ENCODE measurements at regions not wholly inside any gene's neighbourhood (a gene's known extent, or its start where the extent isn't known, plus 50 kb on each side); places are given as distances from the start of the nearest gene placed in this dataset.

DNA sequence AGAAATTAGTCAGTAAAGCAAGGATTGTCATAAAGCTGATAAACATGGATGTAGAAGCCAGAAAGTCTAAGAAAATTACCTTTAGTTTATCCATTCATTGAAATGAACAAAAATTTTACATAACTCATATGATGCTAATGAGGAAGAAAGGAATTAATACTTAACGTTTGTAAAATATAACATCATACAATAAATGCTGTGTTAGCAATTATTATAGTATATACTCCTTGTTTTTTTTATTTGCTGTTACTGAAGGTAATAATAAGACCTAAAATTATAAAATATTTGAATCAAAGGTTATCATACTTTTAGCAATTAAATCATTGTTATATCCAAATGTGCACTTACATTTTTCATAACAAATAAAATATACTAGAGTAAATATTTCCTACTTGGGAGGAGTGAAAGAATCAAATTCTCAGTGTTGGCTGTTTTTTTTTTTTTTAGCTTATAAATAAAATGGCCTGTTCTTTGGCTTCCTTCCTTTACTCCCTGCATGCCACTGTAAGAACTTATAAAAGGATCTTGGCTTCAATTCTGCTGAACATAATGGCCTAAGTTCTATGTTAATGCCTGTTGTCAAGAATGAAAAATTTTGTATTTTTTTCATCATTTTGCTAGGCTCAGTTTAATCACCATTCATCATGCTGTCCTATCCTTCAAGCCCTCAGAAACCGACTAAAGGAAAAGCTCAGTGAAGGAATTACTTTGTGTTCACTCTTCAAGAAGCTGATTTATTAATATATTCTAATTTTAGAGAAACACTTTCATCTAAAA lies 167.4 kb upstream of the SLITRK1 start:
- no peak for DNase-seq (ENCODE audit: low read depth)

GRCh38 chr13:84044805-84045204 lies 162.5 kb upstream of the SLITRK1 start:
- DNase-seq (ENCODE audit: low read depth): no peak

- no peak for DNase-seq (ENCODE audit: low read depth)
Observed at GRCh38 chr13:84038001-84038400, 155.7 kb upstream of the SLITRK1 start.

DNA sequence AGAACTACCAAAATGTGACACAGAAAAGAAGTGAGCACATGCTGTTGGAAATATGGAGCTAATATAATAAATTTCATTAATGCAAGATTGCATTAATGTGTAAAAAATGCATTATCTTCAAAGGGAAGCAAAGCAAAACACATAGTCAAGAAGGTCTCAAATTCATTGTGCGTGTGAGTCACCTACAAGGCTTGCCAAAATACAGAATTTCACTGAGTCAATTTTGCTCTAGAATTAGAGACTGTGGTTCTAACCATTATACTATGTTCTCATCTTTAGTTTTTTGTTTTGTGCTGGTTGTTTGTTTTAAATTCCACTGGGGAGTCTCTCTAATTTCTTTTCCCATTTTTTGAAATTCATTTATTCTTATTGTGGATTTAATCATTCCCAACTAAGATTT lies 149.8 kb upstream of the SLITRK1 start:
- DNase-seq (ENCODE audit: low read depth): no peak

- DNase-seq (ENCODE audit: low read depth): no peak
Observed at GRCh38 chr13:84031120-84031519, 148.8 kb upstream of the SLITRK1 start.

DNA sequence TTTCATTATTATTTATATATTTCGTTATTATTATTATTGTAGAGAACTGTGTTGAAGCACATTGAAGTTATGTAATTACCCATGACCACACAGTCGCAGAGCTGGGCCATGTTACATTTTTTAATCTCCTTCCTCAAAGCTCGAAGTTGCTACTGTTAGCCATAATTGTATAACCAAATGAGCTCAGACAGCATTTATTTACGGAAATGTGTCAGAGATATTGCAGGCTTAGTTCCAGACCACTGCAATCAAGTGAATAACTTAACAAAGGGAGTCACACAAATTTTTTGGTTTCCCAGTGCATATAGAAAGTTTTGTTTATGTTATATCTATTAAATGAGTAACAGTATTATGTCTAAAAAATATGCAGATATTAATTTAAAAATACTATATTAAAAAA lies 147.1 kb upstream of the SLITRK1 start:
- DNase-seq (ENCODE audit: low read depth): no peak

- no peak for DNase-seq (ENCODE audit: low read depth)
Observed at GRCh38 chr13:84025824-84026223, 143.6 kb upstream of the SLITRK1 start.

DNA sequence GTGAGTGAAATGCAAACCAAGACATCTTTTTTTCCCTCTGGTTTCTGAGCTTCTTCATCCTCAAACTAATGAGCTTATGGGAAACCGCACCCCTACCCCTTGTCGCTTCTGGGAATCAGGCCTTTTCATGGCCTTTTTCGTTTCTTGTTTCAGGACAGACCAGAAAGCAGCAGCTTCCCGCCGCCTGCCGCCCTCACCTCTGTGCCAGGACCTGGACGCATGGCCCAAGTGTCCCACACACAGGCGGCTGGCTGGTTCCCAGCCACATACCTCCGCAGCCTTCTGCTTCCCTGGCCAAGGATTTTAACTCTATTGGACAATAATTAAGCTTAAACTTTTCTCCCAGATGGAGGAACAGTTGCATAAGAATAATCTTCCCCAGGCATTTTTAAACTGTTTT lies 114.1 kb upstream of the SLITRK1 start:
- no peak for DNase-seq (ENCODE audit: low read depth)

GRCh38 chr13:83995930-83996329 lies 113.7 kb upstream of the SLITRK1 start:
- no peak for DNase-seq (ENCODE audit: low read depth)

DNA sequence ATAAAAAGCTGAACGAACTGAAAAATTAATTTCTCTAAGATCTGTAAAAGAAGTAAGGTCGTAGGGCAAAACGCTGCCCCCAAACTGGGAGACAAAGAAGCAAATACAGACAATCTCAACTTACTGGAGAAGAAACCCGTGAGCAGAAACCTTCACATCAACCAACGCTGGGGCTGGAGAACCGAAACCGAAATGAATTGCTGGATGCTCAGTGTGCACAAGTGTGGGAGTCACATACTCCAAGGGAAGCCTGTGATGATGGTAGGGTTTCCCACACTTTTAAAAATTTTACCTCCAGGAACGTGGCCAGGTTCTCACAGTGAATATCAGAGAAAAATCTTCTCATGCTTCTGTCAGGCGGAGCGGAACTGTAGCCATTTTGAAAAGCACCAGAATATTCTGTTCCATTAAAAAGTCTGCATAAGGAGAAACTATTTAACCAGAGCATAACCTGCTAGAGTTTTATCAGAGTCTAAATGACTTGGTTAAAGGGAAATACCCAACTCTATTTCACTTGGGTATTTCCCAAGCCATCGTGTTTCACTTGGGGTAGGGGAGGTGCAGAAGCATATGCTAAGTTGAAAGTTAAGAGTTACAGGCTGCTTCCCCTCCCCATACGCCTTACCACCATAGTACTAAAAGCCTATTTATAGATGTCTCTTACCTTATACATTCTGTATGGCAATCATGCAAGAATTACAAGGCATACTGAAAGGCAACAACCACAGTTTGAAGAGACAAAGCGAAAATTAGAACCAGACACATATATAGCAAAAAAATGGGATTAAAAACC lies 110.5 kb upstream of the SLITRK1 start:
- DNase-seq (ENCODE audit: low read depth): no peak

DNA sequence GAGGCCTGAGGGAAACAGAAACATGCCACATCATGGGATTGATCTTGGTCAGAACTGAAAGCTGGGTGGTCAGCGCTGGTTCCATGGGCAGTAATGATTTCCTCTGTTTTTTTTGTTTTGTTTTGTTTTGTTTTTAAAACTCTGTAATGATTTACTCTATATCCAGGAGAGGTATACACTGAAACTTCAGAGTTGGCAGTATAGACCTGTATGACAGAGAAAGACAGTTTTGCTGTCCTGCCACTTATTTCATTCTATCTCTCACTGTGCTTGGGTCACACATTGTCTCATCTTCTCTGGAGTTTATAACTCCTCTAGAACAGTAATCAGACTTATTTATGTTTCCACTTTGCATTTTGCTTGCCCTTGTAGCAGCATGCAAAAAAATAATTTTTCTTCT lies 105.1 kb upstream of the SLITRK1 start:
- no peak for DNase-seq (ENCODE audit: low read depth)

- no peak for DNase-seq (ENCODE audit: low read depth)
Observed at GRCh38 chr13:83984793-83985192, 102.5 kb upstream of the SLITRK1 start.

GRCh38 chr13:83980331-83980730 lies 98.1 kb upstream of the SLITRK1 start:
- no peak for DNase-seq (ENCODE audit: low read depth)

DNA sequence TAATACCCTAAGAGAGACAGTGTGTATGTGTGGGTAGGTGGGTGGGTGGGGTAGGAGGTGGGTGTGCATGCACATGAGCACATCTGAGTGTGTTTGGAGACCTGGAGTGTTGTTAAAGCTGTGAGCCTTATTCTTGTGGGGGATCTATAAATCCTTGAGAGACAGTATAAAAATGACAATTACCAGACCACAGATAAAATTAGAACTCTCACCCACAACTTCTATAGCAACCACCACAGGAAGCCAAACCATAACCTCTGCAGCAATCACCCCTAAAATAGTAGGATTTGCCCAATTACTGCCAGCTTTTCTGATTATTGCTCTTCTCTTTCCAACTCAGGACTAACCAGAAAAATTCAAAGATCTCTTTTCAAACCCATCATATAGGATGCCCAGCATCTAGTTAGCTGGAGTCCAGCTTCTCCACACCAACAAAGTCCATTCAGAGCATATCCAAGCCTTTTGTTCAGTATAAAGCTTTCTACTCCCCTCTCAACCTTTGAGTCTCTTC lies 93.4 kb upstream of the SLITRK1 start:
- no peak for DNase-seq (ENCODE audit: low read depth)

GRCh38 chr13:83958531-83958930 lies 76.3 kb upstream of the SLITRK1 start:
- no peak for DNase-seq (ENCODE audit: low read depth)

DNA sequence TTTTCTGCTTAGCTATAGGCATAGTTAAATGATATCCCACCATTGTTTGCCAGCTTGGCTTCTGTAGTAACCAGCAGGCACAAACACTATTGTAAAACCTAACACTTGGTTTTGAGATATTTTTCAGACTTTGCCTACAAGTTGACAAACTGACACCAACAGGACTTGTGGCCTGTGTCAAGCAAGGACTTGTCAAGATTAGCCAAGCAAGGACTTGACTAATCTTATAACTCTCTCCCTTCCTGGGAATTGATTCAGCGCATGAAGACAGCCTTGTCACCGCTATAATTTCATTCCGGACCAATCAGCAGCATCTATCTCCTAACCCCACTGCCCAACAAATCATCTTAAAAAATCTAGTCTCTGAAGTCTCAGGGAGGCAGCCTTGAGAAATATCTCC lies 72.7 kb upstream of the SLITRK1 start:
- DNase-seq (ENCODE audit: low read depth): no peak

GRCh38 chr13:83953916-83954315 lies 71.6 kb upstream of the SLITRK1 start:
- DNase-seq (ENCODE audit: low read depth): no peak

DNA sequence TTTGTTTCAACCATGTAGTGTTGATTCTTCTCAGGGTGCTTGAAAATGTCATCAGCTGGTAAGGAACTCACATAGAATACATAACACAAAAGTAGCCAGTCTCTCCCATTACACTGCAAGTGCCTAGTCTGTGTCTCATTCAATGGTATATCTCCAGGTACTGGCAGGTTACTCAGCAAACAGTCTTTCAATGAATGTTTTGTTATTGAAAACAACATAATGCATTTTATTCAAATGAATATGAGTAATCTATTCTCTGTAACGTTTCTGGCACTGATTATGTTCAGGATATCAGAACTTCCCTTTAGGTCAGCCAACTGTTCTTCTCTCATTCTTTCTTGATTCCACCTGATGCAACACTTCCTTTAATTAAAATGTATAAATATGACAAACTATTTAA lies 68.0 kb upstream of the SLITRK1 start:
- DNase-seq (ENCODE audit: low read depth): no peak

DNA sequence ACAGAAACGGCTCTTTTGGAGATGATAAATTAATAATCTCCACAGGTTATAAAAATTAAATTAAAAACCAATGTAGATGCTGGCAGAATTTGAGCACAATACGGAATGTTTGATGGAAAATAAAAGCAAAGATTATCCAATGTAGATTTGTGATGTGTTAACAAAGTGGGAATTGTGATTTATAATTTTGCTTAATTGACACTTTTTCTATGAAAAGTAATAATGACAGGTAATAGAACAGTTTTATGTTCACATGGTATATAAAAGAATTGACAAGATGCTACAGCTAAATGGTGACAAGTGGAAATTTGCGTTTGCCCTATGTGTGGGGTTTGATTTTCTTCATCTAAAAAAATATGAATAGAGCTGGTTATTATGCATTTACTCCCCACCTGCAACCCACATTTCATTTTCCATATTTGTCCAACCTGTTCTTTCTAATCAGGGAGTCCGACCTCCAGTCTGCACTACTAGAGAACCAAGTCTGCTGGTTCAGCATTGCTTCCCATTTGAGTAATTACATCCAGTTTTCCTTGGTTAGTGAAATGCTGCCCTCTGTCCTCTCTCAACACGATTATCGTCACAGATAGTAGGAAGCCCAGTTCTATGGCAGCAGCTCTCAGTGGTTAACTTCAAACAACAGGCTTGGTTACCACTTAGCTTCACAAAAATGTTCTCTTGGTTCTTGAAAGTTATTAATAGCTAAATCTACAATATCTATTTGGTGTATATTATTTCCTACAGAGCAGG lies 61.4 kb upstream of the SLITRK1 start:
- no peak for DNase-seq (ENCODE audit: low read depth)

- DNase-seq (ENCODE audit: low read depth): no peak
Observed at GRCh38 chr13:83941701-83942335, 59.5 kb upstream of the SLITRK1 start.

DNA sequence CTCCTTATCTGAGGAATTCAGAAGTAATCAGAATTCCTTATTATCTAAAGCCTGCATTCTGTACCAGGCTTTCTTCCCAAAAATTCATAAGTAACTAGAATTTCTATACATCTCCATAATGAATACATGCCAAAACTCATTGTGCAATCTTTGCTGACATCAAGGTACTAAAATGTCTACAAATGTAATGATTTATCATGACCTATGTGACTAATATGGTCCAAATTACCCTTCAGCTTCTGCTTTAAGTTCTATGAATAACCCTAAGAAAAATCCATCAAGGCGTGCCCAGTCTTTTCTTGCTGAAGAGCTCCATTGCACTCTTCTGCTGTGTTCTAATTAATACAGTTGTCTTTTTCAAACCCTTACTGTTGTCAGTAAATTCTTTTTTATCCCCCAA lies 58.5 kb upstream of the SLITRK1 start:
- DNase-seq (ENCODE audit: low read depth): no peak

GRCh38 chr13:83937579-83937978 lies 55.3 kb upstream of the SLITRK1 start:
- no peak for DNase-seq (ENCODE audit: low read depth)
